ENCODE measurements at regions not wholly inside any gene's neighbourhood (a gene's known extent, or its start where the extent isn't known, plus 50 kb on each side); places are given as distances from the start of the nearest gene placed in this dataset.

DNA sequence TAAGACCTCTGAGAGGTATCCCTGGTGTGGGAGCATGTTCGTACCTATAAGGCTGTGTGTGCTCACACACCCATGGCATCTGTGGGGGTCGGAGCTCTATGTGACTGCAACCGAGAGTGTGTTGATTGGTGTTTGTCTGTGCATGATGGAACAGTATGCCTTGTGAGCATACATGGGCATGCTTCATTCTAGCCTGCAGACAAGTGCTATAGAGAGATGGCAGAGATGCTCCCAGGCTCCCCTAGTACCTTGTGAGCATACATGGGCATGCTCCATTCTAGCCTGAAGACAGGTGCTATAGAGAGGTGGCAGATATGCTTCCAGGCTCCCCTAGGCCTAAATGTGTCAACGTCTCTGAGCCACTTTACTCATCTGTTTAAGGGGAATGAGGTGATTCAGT lies 447.5 kb downstream of the INSC start:
- TF ChIP-seq POLR2A (IDR thresholded peaks at IDR 0.05) (no peak), CTCF (IDR thresholded peaks at IDR 0.05) (no peak)
